CD8-positive, alpha-beta memory T cell (primary cell): ENCODE measurements at regions not wholly inside any gene's neighbourhood (a gene's known extent, or its start where the extent isn't known, plus 50 kb on each side); places are given as distances from the start of the nearest gene placed in this dataset.

Source experiments
- CTCF ChIA-PET: fragments of 350-600 bp; sonication (Branson Sonifier 250); formaldehyde crosslinking; loops from one replicate; lab custom pipeline; 2021; ENCODE audit warnings: antibody characterized with exemption; lab: Charles Lee
- POLR2A ChIA-PET: fragments of 350-600 bp; sonication (Branson Sonifier 250); formaldehyde crosslinking; loops from one replicate; lab custom pipeline; 2021; ENCODE audit warnings: antibody characterized with exemption; lab: Charles Lee
- DNase-seq, 5 donors: peaks; one replicate each; pipeline versions ENCODE4 v3.0.0 to v3.0.0-alpha.2; 2020 to 2022; ENCODE audit warnings: mixed read lengths in 1 of 5
- H3K27ac ChIP-seq: one replicate; pipeline ENCODE4 v1.7.0; 2013; ENCODE audit warnings: low read depth, mild to moderate bottlenecking, low read length, moderate library complexity
- H3K27me3 ChIP-seq: 2 replicates; pipeline ENCODE4 v1.7.0; 2013; ENCODE audit warnings: low read length, mild to moderate bottlenecking; ENCODE audit not compliant: insufficient read depth, poor library complexity, severe bottlenecking
- H3K36me3 ChIP-seq: 2 replicates; pipeline ENCODE4 v1.7.0; 2013; ENCODE audit warnings: mild to moderate bottlenecking, low read length, moderate library complexity; ENCODE audit not compliant: insufficient read depth
- H3K4me1 ChIP-seq: 2 replicates; pipeline ENCODE4 v1.7.0; 2013; ENCODE audit warnings: mild to moderate bottlenecking, low read length, moderate library complexity; ENCODE audit not compliant: insufficient read depth
- H3K4me3 ChIP-seq: 2 replicates; pipeline ENCODE4 v1.7.0; 2013; ENCODE audit warnings: mild to moderate bottlenecking, low read length
- H3K9me3 ChIP-seq: 2 replicates; pipeline ENCODE4 v1.7.0; 2013; ENCODE audit warnings: mild to moderate bottlenecking, low read length
- H3K27ac Mint-ChIP-seq, 8 donors: one replicate each; pipeline ENCODE4 v1.8.0; 2020 to 2021; ENCODE audit warnings: mixed read lengths in 8 of 8, mild to moderate bottlenecking in 6 of 8, inconsistent platforms in 3 of 8, moderate library complexity in 3 of 8
- H3K27me3 Mint-ChIP-seq, 2 donors: one replicate each; pipeline ENCODE4 v1.8.0; 2020 to 2021; ENCODE audit warnings: mixed read lengths in 2 of 2, mild to moderate bottlenecking in 1 of 2, moderate library complexity in 1 of 2
- H3K36me3 Mint-ChIP-seq, 3 donors: one replicate each; pipeline ENCODE4 v1.8.0; 2020 to 2021; ENCODE audit warnings: mixed read lengths in 3 of 3, inconsistent platforms in 1 of 3, mild to moderate bottlenecking in 1 of 3
- H3K4me1 Mint-ChIP-seq, 3 donors: one replicate each; pipeline ENCODE4 v1.8.0; 2020 to 2021; ENCODE audit warnings: mixed read lengths in 3 of 3, inconsistent platforms in 1 of 3, mild to moderate bottlenecking in 1 of 3
- H3K4me3 Mint-ChIP-seq, 7 donors: one replicate each; pipeline ENCODE4 v1.8.0; 2020 to 2021; ENCODE audit warnings: mixed read lengths in 7 of 7, mild to moderate bottlenecking in 6 of 7, moderate library complexity in 4 of 7, inconsistent platforms in 2 of 7
- H3K9me3 Mint-ChIP-seq, 5 donors: one replicate each; pipeline ENCODE4 v1.8.0; 2020 to 2022; ENCODE audit warnings: mixed read lengths in 5 of 5, mild to moderate bottlenecking in 3 of 5, moderate library complexity in 2 of 5, inconsistent platforms in 1 of 5

DNA sequence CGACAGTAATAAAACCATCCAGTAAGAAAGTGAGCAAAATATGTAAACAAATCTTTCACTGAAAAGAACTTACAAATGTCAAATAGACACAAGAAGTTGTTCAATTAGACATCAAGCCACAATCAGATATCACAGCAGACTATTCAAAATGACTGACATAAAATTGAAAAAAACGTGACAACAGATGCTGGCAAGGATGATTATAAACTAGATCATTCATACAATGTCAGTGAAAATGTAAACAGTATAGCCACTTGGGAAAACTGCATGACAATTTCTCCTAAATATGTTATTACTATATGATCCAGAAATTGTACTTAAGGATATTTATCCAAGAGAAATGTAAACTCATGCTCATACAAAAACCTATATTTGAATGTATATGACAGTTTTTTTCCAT is 609.4 kb upstream of the CNTNAP5 start:
- ChIA-PET POLR2A (no interaction called here), CTCF (no interaction called here)
- Mint-ChIP-seq H3K27me3 (peaks cover 0 to 2% of the 10 kb centered on the region in 2 donors), H3K27ac (no peak overlapping the region), H3K4me1 (no peaks in the 10 kb centered on the region), H3K4me3 (no peak overlapping the region), H3K36me3 (no peaks in the 10 kb centered on the region), H3K9me3 (peaks cover 8 to 35% (median 10%) of the 10 kb centered on the region in 5 donors)
- H3K27ac ChIP-seq: no peak overlapping the region
- H3K9me3 ChIP-seq: no peaks in the 10 kb centered on the region
- DNase-seq: no peak
- H3K36me3 ChIP-seq: no peaks in the 10 kb centered on the region
- no peaks in the 10 kb centered on the region for H3K27me3 ChIP-seq
- no peak overlapping the region for H3K4me3 ChIP-seq
- no peaks in the 10 kb centered on the region for H3K4me1 ChIP-seq

DNA sequence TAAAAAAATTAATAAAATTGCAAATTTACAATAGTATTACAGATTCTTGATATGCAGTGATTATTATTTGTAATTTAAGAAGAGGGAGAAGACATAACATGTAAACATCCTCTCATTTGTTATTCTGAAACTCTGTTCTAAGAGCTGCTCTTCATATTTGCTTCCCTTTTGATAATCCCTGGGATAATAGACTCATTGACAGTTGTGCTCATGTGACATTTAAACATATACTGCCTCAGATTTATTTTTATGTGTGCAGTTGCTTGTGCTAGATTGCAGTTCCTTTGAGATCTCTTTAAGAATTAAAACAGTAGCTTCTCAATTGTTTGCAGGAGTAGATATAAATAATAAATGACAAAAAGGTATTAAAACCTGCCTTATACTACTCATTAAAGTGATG is 605.1 kb upstream of the CNTNAP5 start:
- no peaks in the 10 kb centered on the region for H3K36me3 ChIP-seq
- no peaks in the 10 kb centered on the region for H3K4me1 Mint-ChIP-seq
- H3K27me3 ChIP-seq: no peaks in the 10 kb centered on the region
- POLR2A ChIA-PET: no interaction called here
- no peak for DNase-seq
- no peak overlapping the region for H3K27ac Mint-ChIP-seq
- H3K4me3 Mint-ChIP-seq: no peak overlapping the region
- H3K9me3 Mint-ChIP-seq: peaks cover 3 to 35% (median 7%) of the 10 kb centered on the region in 5 donors
- no peaks in the 10 kb centered on the region for H3K36me3 Mint-ChIP-seq
- H3K27me3 Mint-ChIP-seq: no peaks in the 10 kb centered on the region
- no peak overlapping the region for H3K4me3 ChIP-seq
- CTCF ChIA-PET: no interaction called here
- H3K9me3 ChIP-seq: no peaks in the 10 kb centered on the region
- H3K27ac ChIP-seq: no peak overlapping the region
- no peaks in the 10 kb centered on the region for H3K4me1 ChIP-seq

DNA sequence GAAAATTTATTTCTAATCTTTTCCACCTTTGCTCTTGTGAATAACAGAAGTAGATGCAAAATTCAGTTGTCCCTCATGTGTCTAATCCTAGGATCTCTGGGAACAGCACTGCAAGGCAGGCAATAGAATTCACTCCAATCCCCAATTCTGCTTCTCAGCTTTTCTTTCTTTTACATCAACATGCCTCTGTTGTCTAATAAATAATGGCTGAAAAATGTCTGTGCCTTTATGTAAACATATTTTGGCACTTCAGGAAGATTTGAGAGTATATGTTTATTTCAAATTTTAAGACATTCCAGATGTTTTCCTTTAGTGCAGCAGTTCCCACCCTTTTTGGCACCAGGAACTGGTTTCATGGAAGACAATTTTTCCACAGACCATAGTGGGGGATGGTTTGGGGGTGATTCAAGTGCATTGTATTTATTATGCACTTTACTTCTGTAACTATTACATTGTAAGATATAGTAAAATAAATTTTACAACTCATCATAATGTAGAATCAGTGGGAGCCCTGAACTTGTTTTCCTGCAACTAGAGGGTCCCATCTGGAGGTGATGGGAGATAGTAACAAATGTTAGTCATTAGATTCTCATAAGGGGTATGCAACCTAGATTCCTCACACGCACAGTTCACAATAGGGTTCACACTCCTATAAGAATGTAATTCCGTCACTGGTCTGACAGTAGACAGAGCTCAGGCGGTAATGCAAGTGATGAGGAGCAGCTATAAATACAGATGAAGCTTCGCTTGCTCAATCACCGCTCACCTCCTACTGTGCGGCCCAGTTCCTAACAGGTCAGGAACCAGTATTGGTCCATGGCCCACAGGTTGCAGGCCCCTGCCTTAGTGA is 590.3 kb upstream of the CNTNAP5 start:
- Histone ChIP-seq H3K9me3 (no peaks in the 10 kb centered on the region), H3K36me3 (no peaks in the 10 kb centered on the region), H3K4me3 (no peak overlapping the region), H3K27me3 (no peaks in the 10 kb centered on the region), H3K4me1 (no peaks in the 10 kb centered on the region), H3K27ac (no peak overlapping the region)
- Mint-ChIP-seq H3K36me3 (no peaks in the 10 kb centered on the region), H3K4me3 (no peak overlapping the region), H3K9me3 (peaks cover 0 to 15% (median 4%) of the 10 kb centered on the region in 5 donors), H3K4me1 (no peaks in the 10 kb centered on the region), H3K27ac (no peak overlapping the region), H3K27me3 (no peaks in the 10 kb centered on the region)
- POLR2A ChIA-PET: no interaction called here
- no peak for DNase-seq
- CTCF ChIA-PET: no interaction called here

DNA sequence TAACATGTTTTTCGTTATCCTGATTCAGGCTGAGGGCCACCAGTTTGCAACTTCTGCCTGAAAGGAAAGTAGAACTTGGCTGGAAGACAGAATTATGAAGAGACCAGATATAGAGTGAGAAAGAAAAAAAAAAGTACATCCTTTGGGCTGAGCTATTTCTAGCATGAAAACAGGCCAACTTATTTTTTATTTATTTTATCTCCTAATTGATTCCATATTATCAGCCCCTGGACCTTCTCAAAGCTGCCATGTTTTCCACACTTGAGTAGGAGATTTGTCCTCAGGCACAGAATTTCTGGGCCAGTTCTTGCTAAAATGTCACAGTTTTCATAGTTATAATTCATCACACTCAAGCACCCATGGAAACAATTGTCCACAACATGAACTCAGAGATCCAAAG is 586.8 kb upstream of the CNTNAP5 start:
- peaks cover 0 to 3% of the 10 kb centered on the region in 2 donors for H3K27me3 Mint-ChIP-seq
- Histone ChIP-seq H3K27ac (no peak overlapping the region), H3K4me3 (no peak overlapping the region), H3K4me1 (no peaks in the 10 kb centered on the region), H3K9me3 (no peaks in the 10 kb centered on the region), H3K27me3 (no peaks in the 10 kb centered on the region), H3K36me3 (no peaks in the 10 kb centered on the region)
- peaks cover 0 to 22% (median 7%) of the 10 kb centered on the region in 5 donors for H3K9me3 Mint-ChIP-seq
- no peak overlapping the region for H3K4me3 Mint-ChIP-seq
- no peak overlapping the region for H3K27ac Mint-ChIP-seq
- no peaks in the 10 kb centered on the region for H3K4me1 Mint-ChIP-seq
- H3K36me3 Mint-ChIP-seq: no peaks in the 10 kb centered on the region
- ChIA-PET POLR2A (no interaction called here), CTCF (no interaction called here)
- DNase-seq: no peak

DNA sequence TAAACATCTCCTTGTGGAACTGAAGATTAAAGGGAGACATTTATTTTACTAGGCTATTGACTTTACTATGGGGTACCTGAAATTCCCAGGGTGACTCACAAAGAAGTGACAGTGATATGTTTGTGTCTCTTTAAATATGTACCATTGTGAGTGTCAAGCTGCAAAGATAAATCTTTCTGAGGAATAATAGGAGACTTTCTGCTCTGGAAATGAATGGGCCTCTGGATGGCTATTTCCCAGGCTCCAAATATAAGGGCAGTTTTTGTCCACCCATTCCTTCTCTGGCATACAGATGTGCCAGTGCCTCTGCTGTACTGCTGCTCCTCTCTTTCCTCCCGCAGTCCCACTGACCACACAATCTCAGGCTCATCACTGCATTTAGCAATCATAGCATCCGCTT is 586.4 kb upstream of the CNTNAP5 start:
- H3K4me3 Mint-ChIP-seq: no peak overlapping the region

DNA sequence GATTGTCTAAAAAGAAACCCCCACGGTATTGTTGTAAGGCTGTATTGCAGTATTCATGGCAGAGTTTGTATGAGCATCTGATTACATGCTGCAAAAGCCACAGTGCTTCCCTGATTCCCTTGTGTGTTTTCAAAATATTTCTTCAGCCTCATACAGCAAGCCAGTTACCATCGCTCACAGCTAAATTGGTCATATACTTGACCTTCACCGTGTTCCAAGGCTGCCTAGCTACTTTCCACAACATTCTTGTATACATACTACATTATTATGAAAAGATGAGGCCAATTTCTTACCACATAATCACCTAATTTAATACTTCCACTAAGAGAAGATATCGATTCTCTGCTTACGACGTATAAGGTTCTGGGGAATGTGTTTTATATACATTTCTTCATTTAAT is 576.3 kb upstream of the CNTNAP5 start:
- ChIA-PET CTCF (no interaction called here), POLR2A (no interaction called here)
- no peaks in the 10 kb centered on the region for H3K27me3 ChIP-seq
- no peak for DNase-seq
- H3K4me1 ChIP-seq: no peaks in the 10 kb centered on the region
- H3K4me1 Mint-ChIP-seq: no peaks in the 10 kb centered on the region
- H3K4me3 Mint-ChIP-seq: no peak overlapping the region
- no peak overlapping the region for H3K27ac ChIP-seq
- no peaks in the 10 kb centered on the region for H3K36me3 ChIP-seq
- no peak overlapping the region for H3K27ac Mint-ChIP-seq
- H3K27me3 Mint-ChIP-seq: no peaks in the 10 kb centered on the region
- H3K9me3 Mint-ChIP-seq: peaks cover 3 to 33% (median 11%) of the 10 kb centered on the region in 5 donors
- no peaks in the 10 kb centered on the region for H3K9me3 ChIP-seq
- H3K4me3 ChIP-seq: no peak overlapping the region
- no peaks in the 10 kb centered on the region for H3K36me3 Mint-ChIP-seq

More for the DNA sequence above, 586.4 kb upstream of the CNTNAP5 start:
- peaks cover 0 to 3% of the 10 kb centered on the region in 2 donors for H3K27me3 Mint-ChIP-seq
- Histone ChIP-seq H3K36me3 (no peaks in the 10 kb centered on the region), H3K9me3 (no peaks in the 10 kb centered on the region), H3K27me3 (no peaks in the 10 kb centered on the region), H3K4me1 (no peaks in the 10 kb centered on the region), H3K4me3 (no peak overlapping the region), H3K27ac (no peak overlapping the region)
- CTCF ChIA-PET: no interaction called here
- peaks cover 0 to 22% (median 7%) of the 10 kb centered on the region in 5 donors for H3K9me3 Mint-ChIP-seq
- no peaks in the 10 kb centered on the region for H3K36me3 Mint-ChIP-seq
- no peaks in the 10 kb centered on the region for H3K4me1 Mint-ChIP-seq
- POLR2A ChIA-PET: no interaction called here
- no peak overlapping the region for H3K27ac Mint-ChIP-seq
- no peak for DNase-seq

DNA sequence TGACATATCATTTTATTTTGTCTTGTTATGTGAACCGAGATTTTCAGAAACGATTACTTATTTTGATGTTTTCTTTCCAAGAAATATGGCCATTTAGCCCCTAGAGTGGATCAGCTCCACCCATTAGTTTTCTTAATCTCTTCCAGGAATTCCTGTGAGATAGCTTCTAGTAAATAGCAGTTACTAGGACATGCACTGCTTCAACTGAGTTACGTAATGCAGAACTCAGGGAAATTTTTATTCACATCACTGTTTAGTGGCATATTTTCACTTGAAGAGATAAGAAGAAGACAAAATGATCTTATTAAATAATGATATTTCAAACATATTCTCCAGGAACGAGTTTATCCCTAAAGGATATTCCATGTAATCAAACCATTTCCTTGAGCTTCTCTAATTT is 573.5 kb upstream of the CNTNAP5 start:
- no peak overlapping the region for H3K27ac ChIP-seq
- Mint-ChIP-seq H3K4me3 (no peak overlapping the region), H3K9me3 (peaks cover 6 to 38% (median 16%) of the 10 kb centered on the region in 5 donors), H3K4me1 (no peaks in the 10 kb centered on the region), H3K36me3 (no peaks in the 10 kb centered on the region), H3K27me3 (no peaks in the 10 kb centered on the region), H3K27ac (no peak overlapping the region)
- DNase-seq: no peak
- no peaks in the 10 kb centered on the region for H3K4me1 ChIP-seq
- H3K9me3 ChIP-seq: no peaks in the 10 kb centered on the region
- H3K4me3 ChIP-seq: no peak overlapping the region
- ChIA-PET POLR2A (no interaction called here), CTCF (no interaction called here)
- H3K36me3 ChIP-seq: no peaks in the 10 kb centered on the region
- no peaks in the 10 kb centered on the region for H3K27me3 ChIP-seq

DNA sequence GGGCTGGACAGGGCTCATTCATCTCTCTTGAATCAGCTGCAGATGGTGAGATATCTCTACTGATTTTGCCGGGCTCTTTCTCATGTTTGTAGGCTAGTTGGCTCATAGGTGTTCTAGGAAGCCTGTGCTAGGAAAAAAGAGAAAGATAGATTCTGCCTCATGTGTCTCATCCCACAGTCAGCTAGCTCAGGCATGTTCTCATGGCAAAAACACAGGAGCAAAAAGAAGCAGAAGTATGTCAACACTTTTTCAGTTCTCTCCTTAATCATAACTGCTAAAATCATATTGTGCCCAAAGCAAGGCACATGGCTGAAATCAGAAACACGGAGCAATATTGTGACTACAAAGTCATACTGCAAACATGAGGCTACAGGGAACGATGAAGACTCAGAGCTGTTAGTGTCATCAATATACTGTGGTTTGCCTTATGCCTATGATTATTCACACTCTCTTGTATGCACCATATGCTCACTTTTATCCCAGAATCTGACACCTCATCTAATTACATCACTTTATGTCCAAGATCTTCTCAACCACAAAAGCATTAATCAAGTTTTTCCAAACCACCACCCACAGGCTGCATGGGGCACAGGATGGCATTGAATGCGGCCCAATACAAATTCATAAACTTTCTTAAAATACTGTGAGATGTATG is 571.9 kb upstream of the CNTNAP5 start:
- POLR2A ChIA-PET: no interaction called here
- Histone ChIP-seq H3K9me3 (no peaks in the 10 kb centered on the region), H3K27me3 (no peaks in the 10 kb centered on the region), H3K4me1 (no peaks in the 10 kb centered on the region), H3K36me3 (no peaks in the 10 kb centered on the region), H3K4me3 (no peak overlapping the region), H3K27ac (no peak overlapping the region)
- H3K4me3 Mint-ChIP-seq: no peak overlapping the region
- DNase-seq: no peak
- H3K27ac Mint-ChIP-seq: no peak overlapping the region
- CTCF ChIA-PET: no interaction called here
- no peaks in the 10 kb centered on the region for H3K36me3 Mint-ChIP-seq
- peaks cover 6 to 40% (median 15%) of the 10 kb centered on the region in 5 donors for H3K9me3 Mint-ChIP-seq
- H3K4me1 Mint-ChIP-seq: no peaks in the 10 kb centered on the region
- H3K27me3 Mint-ChIP-seq: no peaks in the 10 kb centered on the region
